ENCODE measurements at regions not wholly inside any gene's neighbourhood (a gene's known extent, or its start where the extent isn't known, plus 50 kb on each side); places are given as distances from the start of the nearest gene placed in this dataset.

- peak; percentile 43 for ATAC-seq
- Histone ChIP-seq H3K27me3 (ENCODE audit: insufficient read depth) (no peaks in the 10 kb centered on the region), H4K20me1 (replicated peaks; ENCODE audit: insufficient read depth) (no peaks in the 10 kb centered on the region), H3F3A (replicated peaks; ENCODE audit: low read depth) (no peaks in the 10 kb centered on the region), H3K27ac (ENCODE audit: low read depth) (no peak overlapping the region), H3K4me2 (no peak overlapping the region), H3K4me1 (ENCODE audit: insufficient read depth) (peaks cover 12% of the 10 kb centered on the region), H3K36me3 (ENCODE audit: insufficient read depth) (no peaks in the 10 kb centered on the region), H3K4me3 (no peak overlapping the region), H2AFZ (no peak overlapping the region), H3K79me2 (replicated peaks; ENCODE audit: insufficient read depth) (peaks cover 13% of the 10 kb centered on the region), H3K9me2 (ENCODE audit: insufficient read depth) (no peaks in the 10 kb centered on the region)
- H3K4me1 Mint-ChIP-seq = peaks cover 26% of the 10 kb centered on the region
- DNase-seq (ENCODE audit: low spot score) = no peak
- H3K9me3 Mint-ChIP-seq = peaks cover 6% of the 10 kb centered on the region; the same call in 2 of the 3 replicates
- H3K36me3 Mint-ChIP-seq (ENCODE audit: low read depth) = peaks cover 8% of the 10 kb centered on the region
- no peaks in the 10 kb centered on the region for H3K27me3 Mint-ChIP-seq (ENCODE audit: insufficient read depth, low read depth, poor library complexity)
- TF ChIP-seq ZNF462 (CRISPR knock-in tag; IDR thresholded peaks at IDR 0.05) (no peak), ETS1 (IDR thresholded peaks at IDR 0.05) (no peak), CREB1 (CRISPR knock-in tag; IDR thresholded peaks at IDR 0.05; ENCODE audit: low read depth) (no peak), EZH2 (IDR thresholded peaks at IDR 0.05; ENCODE audit: low read depth, unreplicated experiment) (no peak), EZH2phosphoT487 (IDR thresholded peaks at IDR 0.05; ENCODE audit: unreplicated experiment) (no peak), JUNB (IDR thresholded peaks at IDR 0.05; ENCODE audit: unreplicated experiment) (no peak), NANOG (IDR thresholded peaks at IDR 0.05; ENCODE audit: borderline replicate concordance) (no peak), ZNF331 (CRISPR knock-in tag; IDR thresholded peaks at IDR 0.05; ENCODE audit: low read depth) (no peak), CTCF (conservative IDR thresholded peaks at IDR 0.05; ENCODE audit: low read depth in 2 of 2) (no peak), REST (IDR thresholded peaks at IDR 0.05; ENCODE audit: unreplicated experiment) (no peak), POLR2AphosphoS5 (IDR thresholded peaks at IDR 0.05; ENCODE audit: low read depth) (no peak)
- no peak overlapping the region for H3K4me3 Mint-ChIP-seq
- H3K27ac Mint-ChIP-seq = no peak overlapping the region
Observed at GRCh38 chr6:144402750-144403149, 117.6 kb downstream of the UTRN start.

All from GM23338 (cell line).